Upper lobe of left lung (tissue), 4 donors: ENCODE measurements at regions not wholly inside any gene's neighbourhood (a gene's known extent, or its start where the extent isn't known, plus 50 kb on each side); places are given as distances from the start of the nearest gene placed in this dataset.

Experiments used
- POLR2A ChIP-seq, 4 donors: fragments of 450-650 bp; IDR thresholded peaks; one replicate each; pipeline ENCODE4 v1.5.1; 2016 to 2017; ENCODE audit warnings: antibody characterized with exemption in 4 of 4, mild to moderate bottlenecking in 2 of 4
- POLR2AphosphoS5 ChIP-seq, 2 donors: sonication (generic); formaldehyde crosslinking; IDR thresholded peaks; one replicate each; pipeline ENCODE4 v1.5.1; 2017; ENCODE audit warnings: antibody characterized with exemption in 2 of 2
- TF ChIP-seq, protein P1 (sequence below), 6 experiments: fragments of 450-650 bp in 4 of 6; fragments of 200-600 bp in 2 of 6; sonication (generic) in 2 of 6; IDR thresholded peaks; one replicate each; pipeline ENCODE4 v1.5.1; 2016 to 2019; ENCODE audit warnings: antibody characterized with exemption in 6 of 6

DNA sequence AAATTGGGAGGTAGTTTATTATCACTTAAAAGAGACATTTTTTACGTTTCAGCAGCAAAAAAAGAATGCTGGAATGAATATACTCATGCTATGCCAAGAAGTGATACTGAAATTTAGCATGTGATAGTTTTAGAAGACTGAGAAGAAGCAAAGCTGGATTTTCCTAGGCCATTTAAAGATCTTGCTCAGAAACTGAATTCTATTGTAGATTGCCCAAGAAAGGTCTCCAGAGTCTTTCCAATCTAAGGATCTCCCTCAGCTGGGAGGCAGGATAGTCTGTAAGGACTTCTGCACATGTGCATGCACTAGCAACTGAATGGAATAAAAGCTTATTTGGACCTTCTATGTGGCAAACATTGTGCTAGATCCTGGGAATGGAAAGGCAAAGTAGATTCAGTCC lies 334.5 kb downstream of the DTWD2 start:
- TF ChIP-seq, protein P1, sequence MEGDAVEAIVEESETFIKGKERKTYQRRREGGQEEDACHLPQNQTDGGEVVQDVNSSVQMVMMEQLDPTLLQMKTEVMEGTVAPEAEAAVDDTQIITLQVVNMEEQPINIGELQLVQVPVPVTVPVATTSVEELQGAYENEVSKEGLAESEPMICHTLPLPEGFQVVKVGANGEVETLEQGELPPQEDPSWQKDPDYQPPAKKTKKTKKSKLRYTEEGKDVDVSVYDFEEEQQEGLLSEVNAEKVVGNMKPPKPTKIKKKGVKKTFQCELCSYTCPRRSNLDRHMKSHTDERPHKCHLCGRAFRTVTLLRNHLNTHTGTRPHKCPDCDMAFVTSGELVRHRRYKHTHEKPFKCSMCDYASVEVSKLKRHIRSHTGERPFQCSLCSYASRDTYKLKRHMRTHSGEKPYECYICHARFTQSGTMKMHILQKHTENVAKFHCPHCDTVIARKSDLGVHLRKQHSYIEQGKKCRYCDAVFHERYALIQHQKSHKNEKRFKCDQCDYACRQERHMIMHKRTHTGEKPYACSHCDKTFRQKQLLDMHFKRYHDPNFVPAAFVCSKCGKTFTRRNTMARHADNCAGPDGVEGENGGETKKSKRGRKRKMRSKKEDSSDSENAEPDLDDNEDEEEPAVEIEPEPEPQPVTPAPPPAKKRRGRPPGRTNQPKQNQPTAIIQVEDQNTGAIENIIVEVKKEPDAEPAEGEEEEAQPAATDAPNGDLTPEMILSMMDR (IDR thresholded peaks at IDR 0.05): no peak
- TF ChIP-seq POLR2AphosphoS5 (IDR thresholded peaks at IDR 0.05) (no peak), POLR2A (IDR thresholded peaks at IDR 0.05) (no peak)
